OCI-LY7 (cell line): ENCODE measurements at regions not wholly inside any gene's neighbourhood (a gene's known extent, or its start where the extent isn't known, plus 50 kb on each side); places are given as distances from the start of the nearest gene placed in this dataset.

Source experiments
- BruUV-seq: library from RNA; stranded (reverse); fragments of 400-500 nt; replicated peaks from 2 replicates; lab custom pipeline; 2021; lab: Mats Ljungman, UMichigan
- CTCF ChIA-PET: fragments of 300-600 bp; sonication (Branson Sonifier 250); formaldehyde crosslinking; loops from one replicate; lab custom pipeline; 2022; ENCODE audit warnings: antibody characterized with exemption; ENCODE audit not compliant: unreplicated experiment; lab: Charles Lee
- POLR2A ChIA-PET: fragments of 300-600 bp; sonication (Branson Sonifier 250); formaldehyde crosslinking; loops from one replicate; lab custom pipeline; 2022; ENCODE audit warnings: antibody characterized with exemption; lab: Charles Lee
- DNase-seq: peaks from one replicate; pipeline ENCODE4 v3.0.0-alpha.2; 2015; ENCODE audit warnings: low spot score
- H2AFZ ChIP-seq: fragments of 200-600 bp; sonication (generic), shearing (Covaris generic); 2 replicates; pipeline ENCODE4 v1.6.1; 2014; ENCODE audit warnings: mild to moderate bottlenecking, antibody characterized with exemption, low read length, moderate library complexity
- H3K27ac ChIP-seq: fragments of 200-600 bp; sonication (generic); 2 replicates; pipeline ENCODE4 v1.5.1; 2014; ENCODE audit warnings: mixed run types, low read depth, mild to moderate bottlenecking, moderate library complexity, low read length, inconsistent platforms; ENCODE audit not compliant: poor library complexity, severe bottlenecking
- H3K36me3 ChIP-seq: fragments of 200-600 bp; sonication (generic); 2 replicates; pipeline ENCODE4 v1.6.1; 2014; ENCODE audit warnings: mild to moderate bottlenecking, antibody characterized with exemption, low read length, moderate library complexity, mixed read lengths; ENCODE audit not compliant: insufficient read depth
- H3K4me1 ChIP-seq: fragments of 200-600 bp; sonication (generic); 2 replicates; pipeline ENCODE4 v1.5.1; 2014; ENCODE audit warnings: mild to moderate bottlenecking, low read length; ENCODE audit not compliant: insufficient read depth, poor library complexity, severe bottlenecking
- H3K4me2 ChIP-seq: fragments of 200-600 bp; sonication (generic); 2 replicates; pipeline ENCODE4 v1.6.1; 2014; ENCODE audit warnings: mild to moderate bottlenecking, low read length
- H3K4me3 ChIP-seq: fragments of 200-600 bp; sonication (generic); 2 replicates; pipeline ENCODE4 v1.5.1; 2014; ENCODE audit warnings: mild to moderate bottlenecking, low read depth, low read length; ENCODE audit not compliant: poor library complexity, severe bottlenecking
- H3K79me2 ChIP-seq: fragments of 200-600 bp; sonication (generic); 2 replicates; pipeline ENCODE4 v1.6.1; 2016; ENCODE audit warnings: low read depth, mild to moderate bottlenecking, low read length, moderate library complexity, mixed read lengths; ENCODE audit not compliant: insufficient read depth
- H3K9me2 ChIP-seq: fragments of 200-600 bp; sonication (generic); 2 replicates; pipeline ENCODE4 v1.6.1; 2016; ENCODE audit warnings: mild to moderate bottlenecking, low read length, mixed read lengths; ENCODE audit not compliant: insufficient read depth
- H3K9me3 ChIP-seq: fragments of 200-600 bp; sonication (generic); 2 replicates; pipeline ENCODE4 v1.6.1; 2014; ENCODE audit warnings: mild to moderate bottlenecking, mixed run types, low read length, mixed read lengths
- H4K20me1 ChIP-seq: fragments of 200-600 bp; sonication (generic); 2 replicates; pipeline ENCODE4 v1.6.1; 2014; ENCODE audit warnings: mild to moderate bottlenecking, antibody characterized with exemption, low read length, moderate library complexity, mixed read lengths; ENCODE audit not compliant: insufficient read depth
- EZH2phosphoT487 ChIP-seq: fragments of 200-600 bp; sonication (generic); IDR thresholded peaks from 2 replicates; pipeline ENCODE4 v1.6.1; 2018; ENCODE audit warnings: low read depth, borderline replicate concordance, mild to moderate bottlenecking, mixed run types, antibody characterized with exemption, low read length, moderate library complexity, mixed read lengths
- intact Hi-C: fragments of 100-400 bp; cut with micrococcal nuclease; formaldehyde crosslinking; loops from one replicate; pipeline ENCODE4 v1.10.0; 2022; ENCODE audit not compliant: unreplicated experiment
- TF ChIP-seq, protein P1 (sequence below): fragments of 200-600 bp; sonication (generic); conservative IDR thresholded peaks from 2 replicates; pipeline ENCODE4 v1.5.1; 2014; ENCODE audit warnings: mild to moderate bottlenecking, antibody characterized with exemption, low read length, moderate library complexity, mixed read lengths

DNA sequence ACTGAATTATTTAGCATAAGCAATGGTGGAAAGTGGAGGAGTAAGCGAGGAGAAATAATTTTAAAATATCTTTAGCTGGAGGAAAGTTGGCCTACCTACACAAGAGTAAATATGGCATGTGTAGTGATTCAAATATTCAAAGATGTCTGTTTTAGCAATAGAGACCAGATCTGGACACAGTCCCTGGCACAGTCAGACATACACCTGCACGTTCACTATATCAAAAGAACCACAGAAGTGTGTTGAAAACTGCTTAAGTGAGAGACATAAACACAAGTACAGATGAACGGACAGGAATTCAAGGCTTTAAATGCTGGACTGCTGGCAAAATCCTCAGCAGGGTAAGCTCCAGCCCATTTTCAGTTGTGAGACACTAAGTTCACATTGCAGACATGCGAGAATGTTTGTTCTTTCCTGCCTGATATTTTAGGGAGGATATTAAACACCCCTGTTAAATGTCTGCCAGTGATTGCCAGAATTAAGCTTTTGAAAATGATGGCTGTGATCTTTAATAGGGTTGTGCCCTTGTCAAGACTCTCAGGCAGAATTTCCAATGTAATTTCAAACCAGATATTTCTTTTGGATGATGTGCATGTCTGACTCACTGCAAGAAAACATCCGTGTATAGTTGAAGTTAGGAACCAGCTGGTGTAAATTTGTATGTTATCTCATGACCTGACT lies 810.6 kb downstream of the TLE4 start:
- ChIA-PET POLR2A (no interaction called here), CTCF (no interaction called here)
- Histone ChIP-seq H2AFZ (no peak overlapping the region), H3K27ac (no peak overlapping the region), H3K4me1 (no peaks in the 10 kb centered on the region), H3K79me2 (no peaks in the 10 kb centered on the region), H3K4me2 (no peak overlapping the region), H3K36me3 (no peaks in the 10 kb centered on the region), H3K9me2 (no peaks in the 10 kb centered on the region), H4K20me1 (no peaks in the 10 kb centered on the region), H3K4me3 (no peak overlapping the region), H3K9me3 (no peaks in the 10 kb centered on the region)
- intact Hi-C loops: no loop called here
- TF ChIP-seq, protein P1, sequence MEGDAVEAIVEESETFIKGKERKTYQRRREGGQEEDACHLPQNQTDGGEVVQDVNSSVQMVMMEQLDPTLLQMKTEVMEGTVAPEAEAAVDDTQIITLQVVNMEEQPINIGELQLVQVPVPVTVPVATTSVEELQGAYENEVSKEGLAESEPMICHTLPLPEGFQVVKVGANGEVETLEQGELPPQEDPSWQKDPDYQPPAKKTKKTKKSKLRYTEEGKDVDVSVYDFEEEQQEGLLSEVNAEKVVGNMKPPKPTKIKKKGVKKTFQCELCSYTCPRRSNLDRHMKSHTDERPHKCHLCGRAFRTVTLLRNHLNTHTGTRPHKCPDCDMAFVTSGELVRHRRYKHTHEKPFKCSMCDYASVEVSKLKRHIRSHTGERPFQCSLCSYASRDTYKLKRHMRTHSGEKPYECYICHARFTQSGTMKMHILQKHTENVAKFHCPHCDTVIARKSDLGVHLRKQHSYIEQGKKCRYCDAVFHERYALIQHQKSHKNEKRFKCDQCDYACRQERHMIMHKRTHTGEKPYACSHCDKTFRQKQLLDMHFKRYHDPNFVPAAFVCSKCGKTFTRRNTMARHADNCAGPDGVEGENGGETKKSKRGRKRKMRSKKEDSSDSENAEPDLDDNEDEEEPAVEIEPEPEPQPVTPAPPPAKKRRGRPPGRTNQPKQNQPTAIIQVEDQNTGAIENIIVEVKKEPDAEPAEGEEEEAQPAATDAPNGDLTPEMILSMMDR: no peak
- TF ChIP-seq EZH2phosphoT487: no peak
- BruUV-seq: no TSS peak
- no peak for DNase-seq

DNA sequence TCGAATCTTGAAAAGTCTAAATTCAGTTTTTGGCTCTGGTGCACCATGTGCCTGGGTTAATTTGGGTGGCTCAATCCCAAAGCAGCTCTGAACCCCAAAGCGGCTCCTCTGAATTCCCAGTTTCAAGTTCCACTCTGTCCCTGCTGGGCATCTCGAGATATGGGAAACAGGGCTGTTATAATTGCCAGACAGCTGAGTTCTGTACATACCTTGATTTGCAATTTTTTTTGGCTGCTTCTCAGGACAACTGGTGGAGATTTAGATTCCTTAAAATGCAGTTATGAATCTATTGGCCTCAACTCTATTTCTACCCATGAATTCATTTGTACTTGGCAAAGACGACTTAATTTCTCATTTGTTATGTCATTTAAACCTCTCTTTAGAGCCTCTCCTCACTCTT lies 808.5 kb downstream of the TLE4 start:
- H4K20me1 ChIP-seq: no peaks in the 10 kb centered on the region
- no TSS peak for BruUV-seq
- intact Hi-C loops: no loop called here

More for the DNA sequence above, 808.5 kb downstream of the TLE4 start:
- ChIA-PET POLR2A (no interaction called here), CTCF (no interaction called here)
- Histone ChIP-seq H3K27ac (no peak overlapping the region), H3K36me3 (no peaks in the 10 kb centered on the region), H3K9me3 (no peaks in the 10 kb centered on the region), H3K9me2 (no peaks in the 10 kb centered on the region), H3K4me3 (no peak overlapping the region), H2AFZ (no peak overlapping the region), H3K4me2 (no peak overlapping the region), H3K79me2 (no peaks in the 10 kb centered on the region), H3K4me1 (no peaks in the 10 kb centered on the region)
- TF ChIP-seq, protein P1: no peak
- TF ChIP-seq EZH2phosphoT487: no peak
- no peak for DNase-seq
